ENCODE measurements at regions not wholly inside any gene's neighbourhood (a gene's known extent, or its start where the extent isn't known, plus 50 kb on each side); places are given as distances from the start of the nearest gene placed in this dataset.

- TF ChIP-seq POLR2A (IDR thresholded peaks at IDR 0.05), result no peak
- TF ChIP-seq, protein P1, sequence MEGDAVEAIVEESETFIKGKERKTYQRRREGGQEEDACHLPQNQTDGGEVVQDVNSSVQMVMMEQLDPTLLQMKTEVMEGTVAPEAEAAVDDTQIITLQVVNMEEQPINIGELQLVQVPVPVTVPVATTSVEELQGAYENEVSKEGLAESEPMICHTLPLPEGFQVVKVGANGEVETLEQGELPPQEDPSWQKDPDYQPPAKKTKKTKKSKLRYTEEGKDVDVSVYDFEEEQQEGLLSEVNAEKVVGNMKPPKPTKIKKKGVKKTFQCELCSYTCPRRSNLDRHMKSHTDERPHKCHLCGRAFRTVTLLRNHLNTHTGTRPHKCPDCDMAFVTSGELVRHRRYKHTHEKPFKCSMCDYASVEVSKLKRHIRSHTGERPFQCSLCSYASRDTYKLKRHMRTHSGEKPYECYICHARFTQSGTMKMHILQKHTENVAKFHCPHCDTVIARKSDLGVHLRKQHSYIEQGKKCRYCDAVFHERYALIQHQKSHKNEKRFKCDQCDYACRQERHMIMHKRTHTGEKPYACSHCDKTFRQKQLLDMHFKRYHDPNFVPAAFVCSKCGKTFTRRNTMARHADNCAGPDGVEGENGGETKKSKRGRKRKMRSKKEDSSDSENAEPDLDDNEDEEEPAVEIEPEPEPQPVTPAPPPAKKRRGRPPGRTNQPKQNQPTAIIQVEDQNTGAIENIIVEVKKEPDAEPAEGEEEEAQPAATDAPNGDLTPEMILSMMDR (IDR thresholded peaks at IDR 0.05), result no peak
Observed at GRCh38 chr21:41605934-41606285, 98.0 kb upstream of the TMPRSS2 start.

Measured in uterus (tissue), 2 donors.